Inferior parietal cortex (tissue), 1 donor: ENCODE measurements at regions not wholly inside any gene's neighbourhood (a gene's known extent, or its start where the extent isn't known, plus 50 kb on each side); places are given as distances from the start of the nearest gene placed in this dataset.
"Not testable (repeated sequence)": the region's sequence is repeated elsewhere in the genome, so short reads cannot be mapped to it uniquely, and the experiment has no call there.

ENCODE experiments used
- DNase-seq: peaks from one replicate; pipeline ENCODE4 v3.0.0-alpha.2; 2016; ENCODE audit errors: extremely low spot score

- no peak for DNase-seq
These were observed 674.2 kb upstream of the MANEA start for GRCh38 chr6:94902974-94903628.

GRCh38 chr6:94899191-94899590 lies 678.1 kb upstream of the MANEA start:
- no peak for DNase-seq

- DNase-seq = no peak
These were observed 683.0 kb upstream of the MANEA start for GRCh38 chr6:94894300-94894699.

DNA sequence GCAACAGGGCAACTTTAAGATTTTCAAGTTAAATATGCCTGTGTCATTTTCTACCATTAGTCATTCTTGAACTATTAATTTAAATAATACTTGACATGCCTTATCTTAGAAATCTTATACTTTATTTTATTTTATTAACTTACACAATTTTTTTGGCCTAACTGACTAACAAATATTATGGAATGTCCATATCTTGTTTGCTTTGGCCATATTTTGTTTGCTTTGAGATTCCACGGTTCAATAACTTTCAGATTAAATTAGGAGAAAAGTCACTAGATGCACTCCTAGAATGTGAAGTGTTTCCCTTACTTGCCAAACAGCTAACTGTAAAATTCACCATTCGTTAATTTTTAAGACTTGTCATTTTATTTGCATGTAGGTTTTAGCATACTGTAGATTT lies 684.0 kb upstream of the MANEA start:
- no peak for DNase-seq

DNA sequence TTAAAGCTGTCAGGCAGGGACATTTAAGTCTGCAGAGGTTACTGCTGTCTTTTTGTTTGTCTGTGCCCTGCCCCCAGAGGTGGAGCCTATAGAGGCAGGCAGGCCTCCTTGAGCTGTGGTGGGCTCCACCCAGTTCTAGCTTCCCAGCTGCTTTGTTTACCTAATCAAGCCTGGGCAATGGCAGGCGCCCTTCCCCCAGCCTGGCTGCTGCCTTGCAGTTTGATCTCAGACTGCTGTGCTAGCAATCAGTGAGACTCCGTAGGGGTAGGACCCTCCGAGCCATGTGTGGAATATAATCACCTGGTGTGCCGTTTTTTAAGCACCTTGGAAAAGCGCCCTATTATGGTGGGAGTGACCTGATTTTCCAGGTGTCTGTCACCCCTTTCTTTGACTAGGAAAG lies 703.5 kb upstream of the MANEA start:
- not testable (repeated sequence) for DNase-seq

- DNase-seq = no peak
These were observed 715.2 kb upstream of the MANEA start for GRCh38 chr6:94862112-94862511.

GRCh38 chr6:94859924-94860323 lies 717.4 kb upstream of the MANEA start:
- no peak for DNase-seq

DNA sequence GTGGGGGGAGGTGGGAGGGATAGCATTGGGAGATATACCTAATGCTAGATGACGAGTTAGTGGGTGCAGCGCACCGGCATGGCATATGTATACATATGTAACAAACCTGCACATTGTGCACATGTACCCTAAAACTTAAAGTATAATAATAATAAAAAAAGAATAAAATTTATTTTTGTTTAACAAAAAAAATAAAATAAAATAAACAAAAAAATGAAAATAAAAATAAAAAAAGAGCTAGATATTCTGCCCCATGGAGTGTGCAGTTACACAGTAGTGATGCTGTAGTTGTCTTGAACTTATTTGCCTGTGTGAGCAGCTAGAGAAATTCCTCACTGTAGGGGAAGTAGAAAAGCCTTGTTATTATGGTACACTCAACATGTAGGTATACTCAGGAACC lies 720.3 kb upstream of the MANEA start:
- not testable (repeated sequence) for DNase-seq

DNA sequence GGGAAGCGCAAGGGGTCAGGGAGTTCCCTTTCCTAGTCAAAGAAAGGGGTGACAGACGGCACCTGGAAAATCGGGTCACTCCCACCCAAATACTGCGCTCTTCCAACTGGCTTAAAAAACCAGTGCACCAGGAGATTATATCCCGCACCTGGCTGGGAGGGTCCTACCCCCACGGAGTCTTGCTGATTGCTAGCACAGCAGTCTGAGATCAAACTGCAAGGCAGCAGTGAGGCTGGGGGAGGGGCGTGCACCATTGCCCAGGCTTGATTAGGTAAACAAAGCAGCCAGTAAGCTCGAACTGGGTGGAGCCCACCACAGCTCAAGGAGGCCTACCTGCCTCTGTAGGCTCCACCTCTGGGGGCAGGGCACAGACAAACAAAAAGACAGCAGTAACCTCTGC lies 726.0 kb upstream of the MANEA start:
- not testable (repeated sequence) for DNase-seq

DNA sequence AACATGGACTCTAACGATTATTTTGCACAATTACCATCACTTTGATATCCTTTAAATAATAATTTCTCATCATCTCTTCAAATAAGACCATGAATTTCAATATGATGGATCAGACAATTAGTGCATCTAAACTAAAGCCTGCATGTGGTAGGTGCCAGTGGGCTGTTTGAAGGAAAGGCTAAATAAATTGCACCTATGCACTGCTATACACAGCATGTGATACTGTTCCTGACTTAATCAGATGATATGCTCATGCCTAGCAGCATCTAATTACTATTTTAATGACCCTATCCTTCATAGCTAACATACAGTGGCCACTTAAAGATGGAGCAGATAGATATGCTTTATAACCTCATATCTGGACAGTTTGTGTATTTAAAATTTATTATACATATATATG lies 731.6 kb upstream of the MANEA start:
- DNase-seq = no peak

DNA sequence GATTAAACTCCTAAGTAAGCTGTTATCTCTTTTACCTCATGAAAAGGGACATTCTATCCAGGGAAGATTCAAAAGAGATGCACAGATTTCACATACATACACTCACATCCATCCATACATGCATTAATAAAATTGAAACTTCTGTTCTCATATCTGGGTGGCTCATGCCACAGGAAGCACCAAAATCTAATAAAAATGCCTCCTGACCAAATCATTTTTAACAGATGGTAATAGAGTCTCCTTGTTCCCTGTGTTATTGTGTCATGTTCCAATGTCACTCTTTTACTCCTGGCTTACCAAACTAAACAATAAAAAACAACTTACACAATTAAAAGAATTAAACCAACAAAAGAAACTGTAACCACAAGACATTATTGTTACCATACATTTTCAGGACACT lies 742.1 kb upstream of the MANEA start:
- DNase-seq = no peak

DNA sequence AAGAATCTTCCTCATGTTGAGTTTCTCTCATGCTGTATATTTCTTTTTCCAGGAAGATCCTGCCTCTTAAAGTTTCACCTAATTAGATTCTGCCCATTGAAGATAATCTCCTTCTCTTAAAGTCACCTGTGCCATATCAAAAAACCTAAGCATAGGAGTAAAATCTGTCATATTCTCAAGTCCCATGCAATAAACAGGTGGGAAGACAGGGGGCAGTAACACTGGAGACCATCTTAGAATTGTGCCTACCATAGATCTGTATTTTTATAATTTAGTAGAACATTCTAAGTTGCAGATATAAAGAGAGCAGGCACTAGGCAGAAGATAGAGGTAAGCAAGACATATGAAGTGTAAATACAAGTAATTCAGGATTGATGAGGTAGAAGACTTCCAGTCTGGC lies 763.5 kb upstream of the MANEA start:
- DNase-seq = no peak

GRCh38 chr6:94801344-94801743 lies 776.0 kb upstream of the MANEA start:
- DNase-seq = no peak

DNA sequence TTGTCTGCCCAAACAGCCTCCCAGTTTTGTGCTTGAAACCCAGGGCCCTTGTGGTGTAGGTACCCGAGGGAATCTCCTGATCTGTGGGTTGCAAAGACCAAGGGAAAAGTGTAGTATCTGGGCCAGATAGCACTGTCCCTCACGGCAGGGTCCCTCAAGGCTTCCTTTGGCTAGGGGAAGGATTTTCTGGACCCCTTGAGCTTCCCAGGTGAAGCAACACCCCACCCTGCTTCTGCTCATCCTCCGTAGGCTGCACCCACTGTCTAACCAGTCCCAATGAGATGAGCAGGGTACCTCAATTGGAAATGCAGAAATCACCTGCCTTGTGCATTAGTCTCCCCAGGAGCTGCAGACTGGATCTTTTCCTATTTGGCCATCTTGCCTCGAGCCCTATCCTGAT lies 791.8 kb upstream of the MANEA start:
- no peak for DNase-seq

GRCh38 chr6:94785081-94785480 lies 792.3 kb upstream of the MANEA start:
- not testable (repeated sequence) for DNase-seq

- no peak for DNase-seq
These were observed 808.1 kb upstream of the MANEA start for GRCh38 chr6:94769197-94769596.

DNA sequence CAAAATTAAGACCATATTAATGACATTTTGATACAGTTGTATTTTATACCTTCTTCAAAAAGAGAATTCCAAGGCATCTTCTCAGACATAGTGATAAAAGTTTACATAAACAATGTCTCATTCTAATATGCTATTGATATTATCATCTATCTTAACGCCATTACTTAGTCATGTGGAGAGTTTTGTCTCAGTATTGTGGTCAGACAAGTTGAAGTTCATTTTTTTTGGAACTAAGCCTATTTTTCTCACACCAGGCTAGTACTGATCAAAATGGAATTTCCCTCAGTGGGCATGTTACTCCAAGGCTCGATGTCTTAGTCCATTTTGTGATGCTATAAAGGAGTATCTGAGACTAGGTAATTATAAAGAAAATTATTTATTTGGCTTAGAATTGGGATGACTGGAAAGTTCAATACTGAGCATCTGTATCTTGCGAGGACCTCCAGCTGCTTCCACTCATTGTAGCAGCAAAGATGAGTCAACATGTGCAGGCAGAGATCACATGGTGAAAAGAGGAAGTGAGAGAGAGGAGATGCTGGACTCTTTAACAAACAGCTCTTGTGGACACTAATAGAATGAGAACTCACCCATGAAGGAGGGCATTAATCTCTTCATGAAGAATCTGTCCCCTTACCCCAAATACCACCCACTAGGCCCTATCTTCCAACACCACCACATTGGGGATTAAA lies 825.5 kb upstream of the MANEA start:
- no peak for DNase-seq

- DNase-seq = no peak
These were observed 841.1 kb upstream of the MANEA start for GRCh38 chr6:94736236-94736635.

GRCh38 chr6:94735270-94735669 lies 842.1 kb upstream of the MANEA start:
- no peak for DNase-seq

DNA sequence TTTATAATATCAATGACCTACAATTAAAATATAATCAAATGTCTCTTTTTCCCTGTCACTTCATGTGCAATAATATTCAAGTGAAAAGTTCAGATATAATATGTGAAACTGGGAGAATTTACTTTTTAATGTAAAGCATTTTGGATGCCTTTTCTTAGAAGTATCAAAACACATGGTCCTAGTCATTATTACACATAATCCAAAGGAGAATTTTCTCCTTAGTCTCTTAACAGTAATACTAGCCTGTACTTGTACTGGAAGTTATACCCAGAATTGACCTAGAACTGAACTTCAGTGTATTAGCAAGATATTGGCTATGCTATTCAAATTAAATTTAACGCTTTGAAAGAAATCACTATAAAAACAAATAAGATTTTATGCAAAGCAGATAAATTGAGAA lies 842.6 kb upstream of the MANEA start:
- no peak for DNase-seq

- DNase-seq = no peak
These were observed 844.3 kb upstream of the MANEA start for GRCh38 chr6:94733066-94733465.

DNA sequence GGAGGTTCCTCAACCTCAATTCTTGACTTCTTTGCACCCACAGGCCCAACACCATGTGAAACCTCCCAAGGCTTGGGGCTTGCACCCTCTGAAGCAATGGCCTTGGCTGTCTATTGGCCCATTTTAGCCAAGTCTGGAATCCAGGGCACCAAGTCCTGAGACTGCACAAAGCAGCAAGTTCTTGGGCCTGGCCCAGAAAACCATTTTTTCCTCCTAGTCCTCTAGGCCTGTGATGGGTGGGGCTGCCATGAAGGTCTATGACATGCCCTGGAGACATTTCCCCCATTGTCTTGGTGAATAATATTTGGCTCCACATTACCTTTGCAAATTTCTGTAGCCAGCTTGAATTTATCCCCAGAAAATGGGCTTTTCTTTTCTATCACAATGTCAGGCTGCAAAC lies 849.6 kb upstream of the MANEA start:
- DNase-seq = no peak

DNA sequence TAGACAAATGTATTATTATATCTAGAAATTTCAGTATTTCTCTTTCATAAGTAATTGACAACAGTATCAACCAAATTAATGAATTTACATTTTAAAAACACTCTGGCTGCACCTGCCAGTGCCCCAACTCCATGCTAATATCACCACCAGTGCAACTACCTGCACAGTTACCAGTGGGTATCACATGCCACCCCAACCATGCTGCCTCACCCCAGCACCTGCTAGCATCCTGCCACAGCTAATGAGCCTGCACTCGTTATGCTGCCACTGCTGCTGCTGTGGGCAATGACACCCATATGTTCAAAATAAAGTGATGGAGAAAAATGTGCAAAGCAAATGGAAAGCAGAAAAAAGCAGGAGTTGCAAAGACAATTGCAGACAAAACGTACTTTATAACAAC lies 855.9 kb upstream of the MANEA start:
- no peak for DNase-seq

- DNase-seq = no peak
These were observed 863.9 kb upstream of the MANEA start for GRCh38 chr6:94713446-94713845.
